ENCODE measurements at regions not wholly inside any gene's neighbourhood (a gene's known extent, or its start where the extent isn't known, plus 50 kb on each side); places are given as distances from the start of the nearest gene placed in this dataset.
"Not testable (repeated sequence)": the region's sequence is repeated elsewhere in the genome, so short reads cannot be mapped to it uniquely, and the experiment has no call there.

DNA sequence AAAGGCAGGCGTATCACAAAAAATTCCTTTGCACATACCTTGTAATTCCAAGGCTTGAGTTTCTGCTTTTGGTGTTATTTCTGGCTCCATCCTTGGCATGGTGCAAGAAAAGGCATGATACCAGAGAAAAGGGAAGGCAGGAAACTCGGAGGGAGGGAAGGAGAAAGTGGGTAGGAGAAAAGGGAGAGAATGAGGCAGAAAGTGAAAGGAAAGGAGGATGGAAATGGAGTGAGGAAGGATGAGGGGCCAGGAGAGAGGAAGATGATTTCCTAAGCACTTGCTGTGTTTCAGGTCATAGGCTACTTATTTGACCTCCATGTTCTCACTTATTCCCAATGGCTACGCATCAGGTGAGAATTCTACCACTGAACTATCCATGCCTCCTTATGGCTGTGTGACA is 110.8 kb upstream of the JCAD start:
- DNase-seq (ENCODE audit: low spot score): no peak

DNA sequence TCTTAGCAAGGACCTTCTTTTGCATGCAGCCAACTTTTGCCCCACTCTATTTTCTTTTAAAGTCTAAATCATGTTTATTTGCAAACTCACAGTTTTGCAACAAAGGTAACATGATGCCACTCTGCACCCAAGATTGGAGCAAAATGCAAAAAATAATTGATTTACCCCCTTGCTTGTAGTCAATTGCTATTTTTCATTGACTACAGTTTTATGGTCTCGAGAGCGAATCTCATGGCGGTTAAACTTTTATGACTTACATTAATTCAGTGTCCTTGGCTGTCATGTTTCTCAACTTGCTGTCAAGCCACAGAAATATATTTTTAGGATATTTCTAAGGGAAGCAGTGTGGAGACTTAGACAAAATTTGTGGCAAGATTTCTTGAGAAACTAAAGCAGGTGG is 110.0 kb upstream of the JCAD start:
- DNase-seq (ENCODE audit: low spot score): no peak

DNA sequence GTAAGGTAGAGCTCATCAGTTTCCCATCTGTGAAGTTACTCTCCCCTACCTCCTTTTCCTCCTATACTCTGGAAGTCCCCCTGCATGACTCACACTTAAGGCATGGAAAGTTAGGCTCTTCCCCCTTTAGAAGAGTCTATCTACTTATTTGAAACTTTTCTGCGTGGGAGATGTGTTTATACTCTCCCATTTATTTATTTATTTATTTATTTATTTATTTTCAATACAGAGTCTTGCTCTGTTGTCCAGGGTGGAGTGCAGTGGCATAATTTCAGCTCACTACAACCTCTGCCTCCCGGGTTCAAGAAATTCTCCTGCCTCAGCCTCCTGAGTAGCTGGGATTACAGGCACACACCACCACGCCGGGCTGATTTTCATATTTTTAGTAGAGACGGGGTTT is 107.5 kb upstream of the JCAD start:
- no peak for DNase-seq (ENCODE audit: low spot score)

DNA sequence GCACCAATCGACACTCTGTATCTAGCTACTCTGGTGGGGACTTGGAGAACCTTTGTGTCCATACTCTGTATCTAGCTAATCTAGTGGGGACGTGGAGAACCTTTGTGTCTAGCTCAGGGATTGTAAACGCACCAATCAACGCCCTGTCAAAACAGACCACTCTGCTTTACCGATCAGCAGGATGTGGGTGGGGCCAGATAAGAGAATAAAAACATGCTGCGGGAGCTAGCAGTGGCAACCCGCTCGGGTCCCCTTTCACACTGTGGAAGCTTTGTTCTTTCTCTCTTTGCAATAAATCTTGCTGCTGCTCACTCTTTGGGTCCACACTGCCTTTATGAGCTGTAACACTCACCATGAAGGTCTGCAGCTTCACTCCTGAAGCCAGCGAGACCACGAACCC is 104.0 kb upstream of the JCAD start:
- DNase-seq (ENCODE audit: low spot score): not testable (repeated sequence)

DNA sequence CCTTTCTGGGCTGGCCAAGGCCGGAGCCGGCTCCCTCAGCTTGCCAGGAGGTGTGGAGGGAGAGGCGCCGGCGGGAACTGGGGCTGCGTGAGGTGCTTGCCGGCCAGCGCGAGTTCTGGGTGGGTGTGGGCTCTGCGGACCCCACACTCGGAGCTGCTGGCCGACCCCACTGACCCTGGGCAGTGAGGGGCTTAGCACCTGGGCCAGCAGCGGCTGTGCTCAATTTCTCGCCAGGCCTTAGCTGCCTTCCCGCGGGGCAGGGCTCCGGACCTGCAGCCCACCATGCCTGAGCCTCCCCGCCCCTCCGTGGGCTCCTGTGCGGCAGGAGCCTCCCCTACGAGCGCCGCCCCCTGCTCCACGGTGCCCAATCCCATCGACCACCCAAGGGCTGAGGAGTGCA is 103.4 kb upstream of the JCAD start:
- not testable (repeated sequence) for DNase-seq (ENCODE audit: low spot score)

DNA sequence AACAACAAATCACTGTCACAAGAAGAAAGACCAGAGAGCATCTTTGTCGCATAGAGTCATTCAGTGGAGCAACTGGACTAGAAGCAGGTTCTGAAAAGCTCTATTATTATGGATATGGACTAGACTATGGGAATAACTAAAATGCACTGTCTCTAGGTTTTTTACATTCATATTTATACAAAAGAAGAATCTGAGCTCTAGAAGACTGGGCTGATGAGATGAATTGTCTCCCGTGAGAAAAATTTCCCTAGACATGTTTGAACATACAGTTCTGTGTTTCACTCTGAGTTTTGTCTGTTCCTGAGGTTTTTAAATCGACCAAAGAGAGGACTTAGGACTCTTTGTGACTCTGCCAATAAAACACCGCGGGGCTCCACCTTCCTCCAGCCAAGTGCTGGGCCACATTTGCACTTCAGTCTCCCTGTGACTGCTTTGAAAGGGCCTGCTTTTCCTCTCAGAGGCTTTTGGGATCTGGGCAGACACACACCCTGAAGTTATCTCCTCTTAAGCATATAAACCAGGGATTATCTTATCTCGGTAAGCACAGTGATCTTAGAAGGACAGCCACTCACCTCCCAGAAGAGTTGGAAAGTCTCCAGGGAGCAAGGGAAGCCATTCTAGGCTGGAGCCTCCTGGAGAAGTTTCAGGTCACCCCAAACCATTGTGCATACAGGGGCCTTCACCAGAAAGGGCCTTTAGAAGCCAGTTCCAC is 101.0 kb upstream of the JCAD start:
- no peak for DNase-seq (ENCODE audit: low spot score)

DNA sequence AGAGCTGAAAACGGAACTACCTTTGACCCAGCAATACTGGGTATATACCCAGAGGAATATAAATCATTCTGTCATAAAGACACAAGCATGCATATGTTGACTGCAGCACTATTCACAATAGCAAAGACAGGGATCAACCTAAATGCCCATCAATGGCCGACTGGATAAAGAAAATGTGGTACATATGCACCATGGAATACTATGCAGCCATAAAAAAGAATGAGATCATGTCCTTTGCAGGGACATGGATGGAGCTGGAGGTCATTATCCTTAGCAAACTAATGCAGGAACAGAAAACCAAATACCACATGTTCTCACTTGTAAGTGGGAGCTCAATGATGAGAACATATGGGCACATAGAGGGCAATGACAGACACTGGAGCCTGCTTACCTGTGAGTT is 100.2 kb upstream of the JCAD start:
- DNase-seq (ENCODE audit: low spot score): not testable (repeated sequence)

DNA sequence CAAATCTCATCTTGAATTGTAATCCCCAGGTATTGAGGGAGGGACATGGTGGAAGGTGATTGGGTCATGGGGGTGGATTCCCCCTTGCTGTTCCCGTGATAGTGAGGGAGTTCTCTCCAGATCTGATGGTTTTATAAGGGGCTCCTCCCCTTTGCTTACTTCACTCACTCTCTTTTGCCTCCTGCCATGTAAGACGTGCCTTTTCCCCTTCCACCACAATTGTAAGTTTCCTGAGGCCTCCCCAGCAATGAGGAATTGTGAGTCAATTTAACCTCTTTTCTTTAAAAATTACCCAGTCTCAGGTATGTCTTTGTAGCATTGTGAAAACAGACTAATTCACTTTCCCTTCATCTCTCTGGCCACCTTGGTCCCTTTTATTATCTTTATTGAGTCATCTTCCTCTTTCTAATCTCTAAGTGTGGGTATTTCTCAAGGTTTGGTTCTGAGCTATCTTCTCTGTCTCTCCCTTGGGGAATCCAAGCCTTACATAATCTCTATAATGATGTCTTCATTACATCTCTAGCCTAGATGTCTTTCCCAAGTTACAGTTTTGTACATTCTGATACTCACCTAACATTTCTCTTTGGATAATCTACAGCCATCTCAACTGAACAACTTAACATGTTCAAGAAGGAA is 99.1 kb upstream of the JCAD start:
- no peak for DNase-seq (ENCODE audit: low spot score)

DNA sequence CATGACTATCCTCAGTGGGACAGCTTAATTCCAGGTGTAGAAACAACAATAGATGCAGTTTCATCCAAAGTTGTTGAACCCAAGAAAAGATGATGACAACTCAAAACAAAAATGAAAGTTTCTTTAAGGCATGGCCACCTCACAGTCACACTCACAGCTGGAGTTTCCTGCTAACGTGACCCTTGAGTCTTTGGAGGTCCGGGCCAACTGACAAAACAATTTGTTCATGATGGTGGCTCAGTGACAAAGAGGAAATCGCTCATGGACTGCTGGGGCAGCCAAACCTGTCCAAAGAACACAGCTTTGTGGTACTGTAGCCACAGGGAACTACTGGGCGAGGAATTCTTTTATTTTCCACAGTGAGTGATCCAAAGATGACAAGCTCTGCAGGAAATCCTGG is 96.0 kb upstream of the JCAD start:
- DNase-seq (ENCODE audit: low spot score): no peak

DNA sequence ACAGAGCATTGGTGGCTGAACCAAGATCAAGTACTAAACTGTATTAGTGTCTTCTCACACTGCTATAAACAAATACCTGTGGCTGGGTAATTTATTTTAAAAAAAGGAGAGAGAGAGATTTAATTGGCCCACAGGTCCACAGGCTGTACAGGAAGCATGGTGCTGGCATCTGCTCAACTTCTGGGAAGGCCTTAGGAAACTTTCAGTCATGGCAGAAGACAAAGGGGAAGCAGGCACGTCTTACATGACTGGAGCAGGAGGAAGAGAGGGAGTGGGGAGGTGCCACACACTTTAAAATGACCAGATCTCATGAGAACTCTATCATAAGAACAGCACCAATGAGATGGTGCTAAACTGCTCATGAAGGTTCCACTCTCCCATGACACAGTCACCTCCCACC is 95.2 kb upstream of the JCAD start:
- DNase-seq (ENCODE audit: low spot score): no peak

DNA sequence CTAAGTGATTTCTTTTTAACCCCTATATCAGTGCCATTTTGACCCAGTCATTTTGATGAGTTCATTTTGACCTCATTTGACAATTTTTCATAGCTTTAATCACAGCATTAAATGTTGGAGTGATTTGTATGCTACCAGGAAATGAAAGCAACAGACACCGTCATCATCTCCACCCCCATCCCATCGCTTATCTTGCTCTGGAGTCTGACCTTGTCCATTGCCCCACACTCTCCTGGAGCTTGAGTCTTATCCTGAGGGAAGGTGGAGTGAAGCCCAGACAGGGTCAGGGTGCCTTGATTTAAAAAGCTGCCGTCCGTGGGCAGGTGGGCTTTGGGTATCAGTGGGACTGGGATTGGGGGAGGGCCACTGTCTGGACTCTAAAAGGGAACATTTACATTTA is 94.7 kb upstream of the JCAD start:
- no peak for DNase-seq (ENCODE audit: low spot score)

DNA sequence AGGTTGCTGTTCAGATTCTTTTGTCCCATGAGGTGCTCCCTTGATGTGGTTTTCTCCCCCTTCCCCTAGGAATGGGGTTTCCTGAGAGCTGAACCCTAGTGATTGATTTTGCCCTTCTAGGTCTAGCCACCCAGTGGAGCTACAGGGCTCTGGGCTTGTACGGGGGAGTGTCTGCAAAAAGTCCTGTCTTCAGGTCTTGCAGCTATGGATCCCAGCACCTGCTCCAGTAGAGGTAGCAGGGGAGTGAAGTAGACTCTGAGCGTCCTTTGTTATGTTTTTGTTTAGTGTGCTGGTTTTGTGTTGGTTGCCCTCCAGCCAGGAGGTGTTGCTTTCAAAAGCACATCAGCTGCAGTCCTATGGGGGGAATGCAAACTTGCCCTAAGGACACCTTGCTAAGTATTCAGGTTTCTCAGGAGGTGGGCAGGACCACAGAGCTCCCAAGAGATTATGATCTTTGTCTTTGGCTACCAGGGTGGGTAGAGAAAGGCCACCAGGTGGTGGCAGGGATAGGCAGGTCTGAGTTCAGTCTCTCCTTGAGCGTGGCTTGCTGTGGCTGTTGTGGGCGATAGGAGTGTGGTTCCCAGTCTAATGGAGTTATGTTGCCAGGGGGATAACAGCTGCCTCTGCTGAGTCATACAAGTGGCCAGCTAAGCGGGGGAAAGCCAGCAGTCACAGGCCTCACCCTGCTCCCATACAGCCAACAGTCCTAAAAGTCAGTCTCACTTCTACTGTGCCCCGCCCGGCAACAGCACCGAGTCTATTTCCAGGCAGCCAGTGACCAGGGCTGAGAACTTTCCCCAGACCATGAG is 92.4 kb upstream of the JCAD start:
- DNase-seq (ENCODE audit: low spot score): no peak

DNA sequence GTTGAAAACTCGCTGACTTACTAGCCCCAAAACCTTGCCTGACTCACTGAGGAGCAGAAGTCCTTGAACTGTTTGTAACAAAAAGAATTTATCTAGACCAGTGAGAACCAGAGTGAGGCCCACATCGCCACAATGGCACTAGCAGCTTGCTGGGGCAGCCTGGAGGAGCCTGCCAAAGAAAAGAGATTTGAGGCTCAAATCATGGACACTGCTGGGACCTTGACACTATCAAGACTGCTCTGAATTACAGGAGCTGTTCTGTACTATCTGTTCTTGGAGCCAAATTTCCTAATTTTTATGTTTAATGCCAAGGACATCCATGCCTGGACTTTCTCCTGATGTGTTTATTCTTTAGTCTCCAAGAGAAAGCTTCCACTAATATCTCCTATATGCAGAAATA is 82.0 kb upstream of the JCAD start:
- no peak for DNase-seq (ENCODE audit: low spot score)

DNA sequence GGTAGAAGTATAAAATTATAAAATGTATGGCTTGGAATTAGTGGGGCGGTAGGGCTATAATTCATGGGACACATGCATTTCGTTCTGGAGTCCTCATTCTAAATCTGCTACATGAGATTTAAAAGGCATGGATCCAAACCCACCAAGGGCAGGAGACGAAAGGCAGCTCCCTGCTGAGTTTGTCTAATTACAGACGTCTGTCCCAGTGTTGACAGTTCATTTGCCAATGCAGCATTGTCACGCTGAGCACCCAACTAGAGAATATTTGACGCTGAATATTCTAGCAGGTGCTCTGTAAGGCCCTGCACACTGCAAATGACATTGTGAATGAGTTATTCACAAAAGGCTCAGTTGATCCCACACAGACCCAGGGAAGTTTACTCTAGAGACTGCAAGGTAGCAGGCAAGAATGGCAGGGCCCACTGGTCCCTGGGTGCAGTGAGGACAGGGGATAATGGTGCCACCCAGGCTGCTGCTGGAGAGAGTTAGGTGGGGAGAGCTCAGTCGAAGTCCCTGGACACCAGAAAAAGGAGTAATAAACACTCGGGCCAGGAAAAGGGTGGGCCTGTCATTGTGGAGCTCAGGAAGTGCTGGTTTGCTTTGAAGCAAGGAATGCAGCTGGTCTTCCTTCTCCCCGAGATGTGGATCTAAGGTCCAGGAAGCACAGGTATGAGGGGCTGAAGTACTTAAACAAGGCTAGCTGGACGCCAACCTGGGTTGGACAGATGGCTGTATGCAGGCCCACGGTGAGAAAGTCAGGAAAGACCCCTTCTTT is 75.0 kb upstream of the JCAD start:
- DNase-seq (ENCODE audit: low spot score): no peak

DNA sequence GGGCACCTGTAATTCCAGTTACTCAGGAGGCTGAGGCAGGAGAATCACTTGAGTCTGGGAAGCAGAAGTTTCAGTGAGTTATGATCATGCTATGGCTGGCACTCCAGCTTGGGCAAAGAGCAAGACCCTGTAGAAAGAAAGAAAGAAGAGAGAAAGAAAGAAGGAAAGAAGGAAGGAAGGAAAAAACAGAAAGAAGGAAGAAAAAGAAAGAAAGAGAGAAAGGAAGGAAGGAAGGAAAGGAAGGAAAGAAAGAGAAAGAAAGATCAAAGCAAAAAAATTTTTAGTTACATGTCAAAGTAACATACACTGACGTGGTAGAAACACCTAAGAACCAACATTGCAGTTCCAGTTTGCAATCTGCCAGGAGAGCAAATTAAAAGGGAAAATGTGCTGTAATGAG is 73.8 kb upstream of the JCAD start:
- no peak for DNase-seq (ENCODE audit: low spot score)

DNA sequence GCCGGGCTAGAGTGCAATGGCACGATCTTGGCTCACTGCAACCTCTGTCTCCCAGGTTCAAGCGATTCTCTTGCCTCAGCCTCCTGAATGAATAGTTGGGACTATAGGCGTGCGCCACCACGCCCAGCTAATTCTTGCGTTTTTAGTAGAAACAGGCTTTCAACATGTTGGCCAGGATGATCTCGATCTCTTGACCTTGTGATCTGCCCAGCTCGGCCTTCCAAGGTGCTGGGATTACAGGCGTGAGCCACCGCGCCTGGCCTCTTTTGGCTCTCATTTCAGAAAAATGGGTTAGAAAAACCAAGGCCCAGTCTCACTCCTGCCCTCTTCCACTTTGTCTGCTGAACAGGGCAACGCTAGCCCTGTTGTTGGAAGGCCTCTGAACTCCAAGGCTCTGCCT is 72.0 kb upstream of the JCAD start:
- DNase-seq (ENCODE audit: low spot score): not testable (repeated sequence)

DNA sequence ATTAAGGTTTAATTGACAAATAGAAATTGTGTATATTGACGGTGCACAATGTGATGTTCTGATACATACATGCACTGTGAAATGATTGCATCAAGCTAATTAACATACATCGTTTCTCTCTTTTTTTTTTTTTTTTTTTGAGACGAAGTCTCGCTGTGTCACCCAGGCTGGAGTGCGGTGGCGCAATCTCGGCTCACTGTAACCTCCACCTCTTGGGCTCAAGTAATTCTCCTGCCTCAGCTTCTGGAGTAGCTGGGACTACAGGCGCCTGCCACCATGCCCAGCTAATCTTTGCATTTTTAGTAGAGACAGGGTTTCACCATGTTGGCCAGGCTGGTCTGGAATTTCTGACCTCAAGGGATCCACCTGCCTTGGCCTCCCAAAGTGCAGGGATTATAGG is 69.9 kb upstream of the JCAD start:
- DNase-seq (ENCODE audit: low spot score): not testable (repeated sequence)

DNA sequence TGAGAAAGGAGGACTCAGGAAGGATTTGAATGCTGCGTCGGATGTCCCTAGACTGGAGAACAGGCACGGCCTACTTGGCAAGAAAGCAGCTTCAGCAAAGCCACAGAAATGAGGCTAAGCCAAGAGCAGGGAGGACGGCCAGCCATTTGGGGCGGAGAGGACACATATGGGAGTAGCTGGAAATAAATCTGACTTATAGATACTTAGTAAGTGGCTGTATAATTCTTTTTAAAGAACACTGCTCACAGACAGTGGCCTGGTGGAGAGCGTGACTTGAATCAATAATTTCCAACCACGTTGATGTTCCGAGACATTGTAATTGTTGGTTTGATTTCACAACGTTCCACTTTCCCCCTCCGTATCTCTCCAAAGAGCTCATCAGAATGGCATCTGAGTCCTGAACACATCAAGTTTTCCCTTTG is 67.7 kb upstream of the JCAD start:
- DNase-seq (ENCODE audit: low spot score): no peak

DNA sequence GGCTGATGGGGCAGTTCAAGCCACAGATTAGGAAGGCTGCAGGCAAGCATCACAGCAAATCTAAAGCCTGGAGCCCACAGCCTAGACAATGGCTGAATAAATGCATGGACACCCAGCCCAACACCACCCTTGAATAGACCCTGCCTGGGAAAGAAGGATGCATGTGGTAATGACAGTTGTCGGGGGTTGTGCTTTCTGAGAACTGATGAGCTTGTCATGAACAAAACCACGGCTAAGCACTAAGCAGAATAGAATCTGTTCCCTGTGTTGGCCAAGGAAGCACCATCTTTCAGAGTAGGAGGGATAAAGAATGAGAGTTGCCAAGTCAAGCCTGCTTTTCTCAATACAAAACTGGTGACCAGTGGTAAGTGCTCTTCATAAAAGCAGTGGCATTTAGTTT is 66.1 kb upstream of the JCAD start:
- DNase-seq (ENCODE audit: low spot score): no peak

DNA sequence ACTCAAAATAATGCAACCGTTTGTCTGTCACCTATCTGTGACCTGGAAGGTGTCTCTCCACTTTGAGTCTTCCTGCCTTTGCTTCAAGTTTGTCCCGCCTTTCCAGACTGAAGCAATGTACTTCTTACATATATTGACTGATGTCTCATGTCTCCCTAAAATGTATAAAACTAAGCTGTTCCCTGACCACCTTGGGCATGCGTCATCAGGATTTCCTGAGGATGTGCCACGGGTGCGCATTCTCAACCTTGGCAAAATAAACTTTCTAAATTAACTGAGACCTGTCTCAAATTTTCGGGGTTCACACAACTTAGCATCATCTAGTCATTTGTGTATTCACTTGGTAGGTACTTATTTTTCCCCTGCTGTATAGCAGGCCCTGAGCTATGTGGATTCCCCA is 65.3 kb upstream of the JCAD start:
- DNase-seq (ENCODE audit: low spot score): no peak

DNA sequence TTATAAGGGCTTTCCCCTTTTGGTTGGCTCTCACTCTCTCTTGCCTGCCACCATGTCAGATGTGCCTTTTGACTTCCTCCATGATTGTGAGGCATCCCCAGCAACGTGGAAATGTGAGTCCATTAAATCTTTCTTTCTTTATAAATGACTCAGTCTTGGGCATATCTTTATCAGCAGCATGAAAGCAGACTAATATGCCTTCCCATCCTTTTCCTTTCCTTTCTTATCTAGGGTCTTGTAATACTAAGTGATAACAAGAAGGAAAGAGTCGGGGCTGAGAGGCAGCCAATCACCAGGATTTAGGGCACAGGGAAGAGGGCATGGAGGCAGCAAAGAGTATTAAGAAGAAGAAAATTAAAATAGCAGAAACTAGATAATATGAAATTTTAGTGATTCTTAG is 62.0 kb upstream of the JCAD start:
- no peak for DNase-seq (ENCODE audit: low spot score)

DNA sequence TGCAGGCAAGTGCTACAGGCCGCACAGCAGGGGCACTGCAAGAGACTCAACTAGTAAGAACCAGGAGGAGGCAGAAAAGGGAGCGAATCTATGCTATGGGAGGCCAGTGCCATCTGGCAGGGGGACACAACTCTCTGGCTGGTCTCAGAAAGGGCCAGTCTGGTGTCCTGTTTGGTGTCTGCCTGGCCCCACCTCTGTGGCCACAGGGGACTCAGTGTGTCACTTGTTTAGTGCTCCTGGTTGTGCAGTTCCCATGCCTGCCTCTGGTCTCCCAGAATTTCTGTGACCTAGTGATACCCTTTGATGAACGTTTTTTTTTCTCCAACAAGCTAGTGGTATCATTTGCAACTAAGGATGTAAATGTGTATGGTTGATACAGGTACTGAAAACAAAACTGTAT is 59.2 kb upstream of the JCAD start:
- DNase-seq (ENCODE audit: low spot score): no peak
